IMR-90 (cell line): ENCODE measurements at regions not wholly inside any gene's neighbourhood (a gene's known extent, or its start where the extent isn't known, plus 50 kb on each side); places are given as distances from the start of the nearest gene placed in this dataset.

Source experiments
- ATAC-seq: fragments of 200-7000 bp; cut with Tn5 transposase; 2 replicates; pipeline ENCODE4 v1.9.1; 2020; ENCODE audit warnings: low read depth, mild to moderate bottlenecking, moderate library complexity
- BruUV-seq: library from RNA; stranded (reverse); fragments of 400-500 nt; replicated peaks from 2 replicates; lab custom pipeline; 2021; lab: Mats Ljungman, UMichigan
- CTCF ChIA-PET: fragments of 300-600 bp; formaldehyde crosslinking; extraction: SDS; loops from one replicate; lab custom pipeline; 2021; ENCODE audit warnings: antibody characterized with exemption; lab: Yijun Ruan, JAX
- POLR2A ChIA-PET: fragments of 300-600 bp; sonication (Branson Sonifier 250); formaldehyde crosslinking; loops from one replicate; lab custom pipeline; 2022; ENCODE audit warnings: antibody characterized with exemption; ENCODE audit not compliant: unreplicated experiment; lab: Charles Lee
- DNase-seq: peaks from one replicate; pipeline ENCODE4 v3.0.0; 2013
- H2AFZ ChIP-seq: replicated peaks from 2 replicates; pipeline ENCODE3; 2013; ENCODE audit warnings: low read length, mild to moderate bottlenecking; ENCODE audit not compliant: poor library complexity
- H2AK5ac ChIP-seq: 2 replicates; pipeline ENCODE4 v1.6.1; 2013; ENCODE audit warnings: low read depth, low read length, inconsistent platforms
- H2AK9ac ChIP-seq: replicated peaks from 2 replicates; pipeline ENCODE3; 2013; ENCODE audit warnings: mild to moderate bottlenecking, low read depth, low read length, moderate library complexity; ENCODE audit not compliant: poor library complexity
- H2BK120ac ChIP-seq: 2 replicates; pipeline ENCODE4 v1.6.1; 2013; ENCODE audit warnings: low read depth, low read length, inconsistent platforms
- H2BK15ac ChIP-seq: 3 replicates; pipeline ENCODE4 v1.6.1; 2013; ENCODE audit warnings: low read depth, low read length, inconsistent platforms
- H2BK20ac ChIP-seq: 2 replicates; pipeline ENCODE4 v1.6.1; 2013; ENCODE audit warnings: low read depth, mild to moderate bottlenecking, inconsistent platforms, low read length, moderate library complexity
- H2BK5ac ChIP-seq: 2 replicates; pipeline ENCODE4 v1.6.1; 2013; ENCODE audit warnings: mild to moderate bottlenecking, low read depth, low read length, inconsistent platforms; ENCODE audit not compliant: poor library complexity, severe bottlenecking
- H3K14ac ChIP-seq: replicated peaks from 2 replicates; pipeline ENCODE4 v1.6.1; 2013; ENCODE audit warnings: low read depth, low read length, inconsistent platforms
- H3K18ac ChIP-seq: 2 replicates; pipeline ENCODE4 v1.6.1; 2013; ENCODE audit warnings: low read depth, low read length, control low read depth
- H3K23ac ChIP-seq: 2 replicates; pipeline ENCODE4 v1.6.1; 2013; ENCODE audit warnings: low read depth, low read length, inconsistent platforms
- H3K27ac ChIP-seq: 2 replicates; pipeline ENCODE4 v1.5.1; 2013; ENCODE audit warnings: mild to moderate bottlenecking, control low read depth, low read length; ENCODE audit not compliant: insufficient read depth
- H3K27me3 ChIP-seq: 2 replicates; pipeline ENCODE4 v1.6.1; 2013; ENCODE audit warnings: low read length; ENCODE audit not compliant: control insufficient read depth, insufficient read depth
- H3K36me3 ChIP-seq: 2 replicates; pipeline ENCODE4 v1.6.1; 2013; ENCODE audit warnings: low read length, mixed read lengths; ENCODE audit not compliant: control insufficient read depth, insufficient read depth
- H3K4ac ChIP-seq: 2 replicates; pipeline ENCODE4 v1.6.1; 2013; ENCODE audit warnings: low read depth, low read length, inconsistent platforms
- H3K4me1 ChIP-seq: 2 replicates; pipeline ENCODE4 v1.6.1; 2013; ENCODE audit warnings: low read length, mixed read lengths; ENCODE audit not compliant: control insufficient read depth, insufficient read depth
- H3K4me2 ChIP-seq: 2 replicates; pipeline ENCODE4 v1.6.1; 2013; ENCODE audit warnings: low read depth, mild to moderate bottlenecking, control low read depth, low read length, moderate library complexity
- H3K4me3 ChIP-seq: 2 replicates; pipeline ENCODE4 v1.5.1; 2013; ENCODE audit warnings: low read depth, mild to moderate bottlenecking, control low read depth, low read length, moderate library complexity; ENCODE audit not compliant: insufficient read depth
- H3K56ac ChIP-seq: 2 replicates; pipeline ENCODE4 v1.6.1; 2013; ENCODE audit warnings: low read length, inconsistent platforms; ENCODE audit not compliant: insufficient read depth; ENCODE audit errors: extremely low read depth
- H3K79me1 ChIP-seq, 2 experiments: 2 replicates each; pipeline ENCODE4 v1.6.1; 2013; ENCODE audit warnings: low read length in 2 of 2, inconsistent platforms in 1 of 2, low read depth in 1 of 2
- H3K9ac ChIP-seq: 2 replicates; pipeline ENCODE4 v1.6.1; 2013; ENCODE audit warnings: low read depth, low read length, control low read depth
- H3K9me1 ChIP-seq: 2 replicates; pipeline ENCODE4 v1.6.1; 2013; ENCODE audit warnings: low read length, inconsistent platforms; ENCODE audit not compliant: insufficient read depth
- H3K9me3 ChIP-seq: 2 replicates; pipeline ENCODE4 v1.6.1; 2013; ENCODE audit warnings: low read length; ENCODE audit not compliant: control insufficient read depth, insufficient read depth
- H4K20me1 ChIP-seq: 2 replicates; pipeline ENCODE4 v1.6.1; 2013; ENCODE audit warnings: low read length, inconsistent platforms; ENCODE audit not compliant: insufficient read depth
- H4K5ac ChIP-seq: 2 replicates; pipeline ENCODE4 v1.6.1; 2013; ENCODE audit warnings: mild to moderate bottlenecking, low read depth, low read length, control low read depth
- H4K8ac ChIP-seq, 2 experiments: 2 replicates each; pipeline ENCODE4 v1.6.1; 2013; ENCODE audit warnings: low read depth in 2 of 2, low read length in 2 of 2, control low read depth in 1 of 2, inconsistent platforms in 1 of 2
- H4K91ac ChIP-seq: 2 replicates; pipeline ENCODE4 v1.6.1; 2013; ENCODE audit warnings: low read depth, low read length, inconsistent platforms; ENCODE audit not compliant: insufficient read depth
- CEBPB ChIP-seq: IDR thresholded peaks from 2 replicates; pipeline ENCODE4 v1.6.1; 2012; ENCODE audit warnings: low read depth, low read length, improper control_type of control experiment
- ELK1 ChIP-seq: fragments of 150-350 bp; IDR thresholded peaks from 2 replicates; pipeline ENCODE4 v1.6.1; 2016; ENCODE audit warnings: low read depth, mild to moderate bottlenecking, low read length, moderate library complexity, borderline replicate concordance
- FOS ChIP-seq: fragments of 150-350 bp; IDR thresholded peaks from 2 replicates; pipeline ENCODE4 v1.6.1; 2016; ENCODE audit warnings: low read depth, low read length
- MAFK ChIP-seq: IDR thresholded peaks from 2 replicates; pipeline ENCODE4 v1.6.1; 2012; ENCODE audit warnings: low read depth, low read length, improper control_type of control experiment
- MAZ ChIP-seq: IDR thresholded peaks from 2 replicates; pipeline ENCODE4 v1.6.1; 2012; ENCODE audit warnings: low read depth, mild to moderate bottlenecking, low read length, improper control_type of control experiment, moderate library complexity, borderline replicate concordance
- MXI1 ChIP-seq: IDR thresholded peaks from 2 replicates; pipeline ENCODE4 v1.6.1; 2012; ENCODE audit warnings: low read depth, mild to moderate bottlenecking, low read length, moderate library complexity, borderline replicate concordance
- NFE2L2 ChIP-seq: fragments of 150-350 bp; IDR thresholded peaks from 2 replicates; pipeline ENCODE4 v1.6.1; 2016; ENCODE audit warnings: low read depth, mild to moderate bottlenecking, low read length
- POLR2A ChIP-seq: IDR thresholded peaks from 2 replicates; pipeline ENCODE4 v1.6.1; 2012; ENCODE audit warnings: mild to moderate bottlenecking, low read depth, low read length
- RAD21 ChIP-seq: IDR thresholded peaks from 2 replicates; pipeline ENCODE4 v1.6.1; 2012; ENCODE audit warnings: low read length, improper control_type of control experiment
- RCOR1 ChIP-seq: IDR thresholded peaks from 2 replicates; pipeline ENCODE4 v1.6.1; 2012; ENCODE audit warnings: mild to moderate bottlenecking, low read length, improper control_type of control experiment; ENCODE audit not compliant: insufficient replicate concordance
- RFX5 ChIP-seq: IDR thresholded peaks from 2 replicates; pipeline ENCODE4 v1.8.0; 2012; ENCODE audit warnings: low read depth, mild to moderate bottlenecking, low read length, moderate library complexity
- USF2 ChIP-seq: fragments of 150-350 bp; IDR thresholded peaks from 2 replicates; pipeline ENCODE4 v1.6.1; 2017; ENCODE audit warnings: mild to moderate bottlenecking, antibody characterized with exemption, low read length, low read depth
- dilution Hi-C: fragments of 300-500 bp; cut with HindIII; formaldehyde crosslinking; loops from one replicate; pipeline ENCODE4 v1.14.3; 2018; ENCODE audit warnings: low sequenced_read_pairs; ENCODE audit not compliant: unreplicated experiment
- in situ Hi-C: fragments of 300-500 bp; cut with MboI; formaldehyde crosslinking; loops from 3 replicates; pipeline ENCODE4 v1.14.3; 2019; ENCODE audit warnings: low sequenced_read_pairs, inconsistent platforms, mixed read lengths
- intact Hi-C: fragments of 100-400 bp; cut with micrococcal nuclease; formaldehyde crosslinking; loops from 2 replicates; pipeline ENCODE4 v1.10.0; 2022
- TF ChIP-seq, protein P1 (sequence below): conservative IDR thresholded peaks from 2 replicates; pipeline ENCODE4 v1.5.1; 2012; ENCODE audit warnings: mild to moderate bottlenecking, low read depth, low read length, improper control_type of control experiment

GRCh38 chr7:130856866-130857265, 122.9 kb upstream of the KLF14 start:
- no peak overlapping the region for H3K14ac ChIP-seq
- H3K23ac ChIP-seq = no peak overlapping the region
- no peak overlapping the region for H2AK9ac ChIP-seq
- no TSS peak for BruUV-seq
- H2AK5ac ChIP-seq = no peak overlapping the region
- TF ChIP-seq NFE2L2 (no peak), MXI1 (no peak), RCOR1 (no peak), POLR2A (no peak), ELK1 (no peak), CEBPB (no peak), MAFK (no peak), USF2 (no peak), MAZ (no peak), RFX5 (no peak), FOS (no peak), RAD21 (no peak)
- TF ChIP-seq, protein P1, sequence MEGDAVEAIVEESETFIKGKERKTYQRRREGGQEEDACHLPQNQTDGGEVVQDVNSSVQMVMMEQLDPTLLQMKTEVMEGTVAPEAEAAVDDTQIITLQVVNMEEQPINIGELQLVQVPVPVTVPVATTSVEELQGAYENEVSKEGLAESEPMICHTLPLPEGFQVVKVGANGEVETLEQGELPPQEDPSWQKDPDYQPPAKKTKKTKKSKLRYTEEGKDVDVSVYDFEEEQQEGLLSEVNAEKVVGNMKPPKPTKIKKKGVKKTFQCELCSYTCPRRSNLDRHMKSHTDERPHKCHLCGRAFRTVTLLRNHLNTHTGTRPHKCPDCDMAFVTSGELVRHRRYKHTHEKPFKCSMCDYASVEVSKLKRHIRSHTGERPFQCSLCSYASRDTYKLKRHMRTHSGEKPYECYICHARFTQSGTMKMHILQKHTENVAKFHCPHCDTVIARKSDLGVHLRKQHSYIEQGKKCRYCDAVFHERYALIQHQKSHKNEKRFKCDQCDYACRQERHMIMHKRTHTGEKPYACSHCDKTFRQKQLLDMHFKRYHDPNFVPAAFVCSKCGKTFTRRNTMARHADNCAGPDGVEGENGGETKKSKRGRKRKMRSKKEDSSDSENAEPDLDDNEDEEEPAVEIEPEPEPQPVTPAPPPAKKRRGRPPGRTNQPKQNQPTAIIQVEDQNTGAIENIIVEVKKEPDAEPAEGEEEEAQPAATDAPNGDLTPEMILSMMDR = no peak
- DNase-seq (no peak), ATAC-seq (no peak)
- CTCF ChIA-PET = interaction anchor here (0.5 kb wide), 1 partner anchor 42 kb away, joined by 5 read pairs; no protein-coding TSS in a partner anchor
- no peak overlapping the region for H4K5ac ChIP-seq
- no peak overlapping the region for H3K56ac ChIP-seq
- no peak overlapping the region for H2BK120ac ChIP-seq
- no peak overlapping the region for H3K9ac ChIP-seq
- POLR2A ChIA-PET = no interaction called here
- no peaks in the 10 kb centered on the region for H3K27me3 ChIP-seq
- no peak overlapping the region for H4K91ac ChIP-seq
- intact Hi-C loops (no loop called here), in situ Hi-C loops (no loop called here), dilution Hi-C loops (no loop called here)
- H2AFZ ChIP-seq = no peak overlapping the region
- no peak overlapping the region for H3K4me2 ChIP-seq
- peaks cover 18 to 39% of the 10 kb centered on the region in 2 experiments; a peak in 3 of 4 replicates for H3K79me1 ChIP-seq
- H3K4me1 ChIP-seq = peaks cover 9% of the 10 kb centered on the region
- no peak overlapping the region for H3K4me3 ChIP-seq
- no peak overlapping the region for H3K27ac ChIP-seq
- no peak overlapping the region for H2BK15ac ChIP-seq
- H2BK5ac ChIP-seq = no peak overlapping the region
- H2BK20ac ChIP-seq = no peak overlapping the region
- no peak overlapping the region for H3K18ac ChIP-seq
- H3K9me1 ChIP-seq = peaks cover 8% of the 10 kb centered on the region; the same call in 1 of the 2 replicates
- no peaks in the 10 kb centered on the region for H4K20me1 ChIP-seq
- no peak overlapping the region for H4K8ac ChIP-seq
- H3K4ac ChIP-seq = no peak overlapping the region
- peaks cover 33% of the 10 kb centered on the region for H3K36me3 ChIP-seq
- H3K9me3 ChIP-seq = peaks cover 17% of the 10 kb centered on the region
